ENCODE measurements at regions not wholly inside any gene's neighbourhood (a gene's known extent, or its start where the extent isn't known, plus 50 kb on each side); places are given as distances from the start of the nearest gene placed in this dataset.

- DNase-seq (ENCODE audit: low read depth) = no peak
These were observed 73.4 kb downstream of the NTMT2 start for GRCh38 chr1:170219163-170219562.

- DNase-seq (ENCODE audit: low read depth) = no peak
These were observed 75.3 kb downstream of the NTMT2 start for GRCh38 chr1:170221031-170221430.

- no peak for DNase-seq (ENCODE audit: low read depth)
These were observed 75.7 kb downstream of the NTMT2 start for GRCh38 chr1:170221495-170221894.

GRCh38 chr1:170224469-170224868, 78.7 kb downstream of the NTMT2 start:
- DNase-seq (ENCODE audit: low read depth) = no peak

GRCh38 chr1:170225781-170226530, 80.2 kb downstream of the NTMT2 start:
- DNase-seq (ENCODE audit: low read depth) = no peak

GRCh38 chr1:170226767-170227166, 81.0 kb downstream of the NTMT2 start:
- no peak for DNase-seq (ENCODE audit: low read depth)

- no peak for DNase-seq (ENCODE audit: low read depth)
These were observed 84.6 kb downstream of the NTMT2 start for GRCh38 chr1:170230323-170230722.

- DNase-seq (ENCODE audit: low read depth) = no peak
These were observed 85.9 kb downstream of the NTMT2 start for GRCh38 chr1:170231662-170232061.

- DNase-seq (ENCODE audit: low read depth) = no peak
These were observed 93.1 kb downstream of the NTMT2 start for GRCh38 chr1:170238704-170239391.

- DNase-seq (ENCODE audit: low read depth) = no peak
These were observed 93.7 kb downstream of the NTMT2 start for GRCh38 chr1:170239445-170239844.

GRCh38 chr1:170240409-170240808, 94.7 kb downstream of the NTMT2 start:
- DNase-seq (ENCODE audit: low read depth) = no peak

GRCh38 chr1:170241266-170241851, 95.6 kb downstream of the NTMT2 start:
- DNase-seq (ENCODE audit: low read depth) = no peak

- DNase-seq (ENCODE audit: low read depth) = no peak
These were observed 102.2 kb downstream of the NTMT2 start for GRCh38 chr1:170247751-170248521.

- no peak for DNase-seq (ENCODE audit: low read depth)
These were observed 104.9 kb downstream of the NTMT2 start for GRCh38 chr1:170250531-170251276.

GRCh38 chr1:170252851-170253579, 107.3 kb downstream of the NTMT2 start:
- no peak for DNase-seq (ENCODE audit: low read depth)

GRCh38 chr1:170254371-170254770, 108.6 kb downstream of the NTMT2 start:
- no peak for DNase-seq (ENCODE audit: low read depth)

GRCh38 chr1:170261669-170262068, 115.9 kb downstream of the NTMT2 start:
- no peak for DNase-seq (ENCODE audit: low read depth)

- DNase-seq (ENCODE audit: low read depth) = no peak
These were observed 116.6 kb downstream of the NTMT2 start for GRCh38 chr1:170262276-170262939.

- DNase-seq (ENCODE audit: low read depth) = no peak
These were observed 119.5 kb downstream of the NTMT2 start for GRCh38 chr1:170265234-170265633.

- DNase-seq (ENCODE audit: low read depth) = no peak
These were observed 121.6 kb downstream of the NTMT2 start for GRCh38 chr1:170267317-170267716.
